HG03571 (cell line): ENCODE measurements at regions not wholly inside any gene's neighbourhood (a gene's known extent, or its start where the extent isn't known, plus 50 kb on each side); places are given as distances from the start of the nearest gene placed in this dataset.
"Not testable (repeated sequence)": the region's sequence is repeated elsewhere in the genome, so short reads cannot be mapped to it uniquely, and the experiment has no call there.

Experiments
- ATAC-seq: cut with Tn5 transposase; IDR thresholded peaks from one replicate; pipeline ENCODE4 v1.9.1; 2021; ENCODE audit not compliant: unreplicated experiment

GRCh38 chr5:154653764-154654485 is 101.3 kb upstream of the LARP1 start:
- no peak for ATAC-seq

- no peak for ATAC-seq
Observed at GRCh38 chr5:154653418-154653763, 101.8 kb upstream of the LARP1 start.

GRCh38 chr5:154652746-154653417 is 102.3 kb upstream of the LARP1 start:
- ATAC-seq = no peak

GRCh38 chr5:154651795-154652194 is 103.4 kb upstream of the LARP1 start:
- ATAC-seq = not testable (repeated sequence)

GRCh38 chr5:154648706-154649105 is 106.5 kb upstream of the LARP1 start:
- no peak for ATAC-seq

GRCh38 chr5:154648229-154648628 is 106.9 kb upstream of the LARP1 start:
- no peak for ATAC-seq

GRCh38 chr5:154647761-154648145 is 107.4 kb upstream of the LARP1 start:
- ATAC-seq = no peak

- peak; percentile 74 for ATAC-seq
Observed at GRCh38 chr5:154647114-154647760, 107.9 kb upstream of the LARP1 start.

GRCh38 chr5:154646745-154647113 is 108.4 kb upstream of the LARP1 start:
- ATAC-seq = peak; percentile 24

GRCh38 chr5:154644745-154645411 is 110.3 kb upstream of the LARP1 start:
- no peak for ATAC-seq

GRCh38 chr5:154642499-154643245 is 112.5 kb upstream of the LARP1 start:
- ATAC-seq = no peak

GRCh38 chr5:154640213-154640831 is 114.9 kb upstream of the LARP1 start:
- ATAC-seq = not testable (repeated sequence)

GRCh38 chr5:154636786-154637185 is 118.4 kb upstream of the LARP1 start:
- ATAC-seq = not testable (repeated sequence)

GRCh38 chr5:154636271-154636670 is 118.9 kb upstream of the LARP1 start:
- ATAC-seq = not testable (repeated sequence)

- not testable (repeated sequence) for ATAC-seq
Observed at GRCh38 chr5:154633744-154634143, 121.4 kb upstream of the LARP1 start.

GRCh38 chr5:154631141-154631540 is 124.0 kb upstream of the LARP1 start:
- no peak for ATAC-seq

GRCh38 chr5:154630410-154630809 is 124.8 kb upstream of the LARP1 start:
- ATAC-seq = no peak

GRCh38 chr5:154628685-154629084 is 126.5 kb upstream of the LARP1 start:
- ATAC-seq = no peak

- no peak for ATAC-seq
Observed at GRCh38 chr5:154627698-154628678, 127.2 kb upstream of the LARP1 start.
